Activated T-cell treated with anti-CD3 and anti-CD28 coated beads, Interleukin-2, amount 50 U/mL, for 4 hours (primary cell): ENCODE measurements at regions not wholly inside any gene's neighbourhood (a gene's known extent, or its start where the extent isn't known, plus 50 kb on each side); places are given as distances from the start of the nearest gene placed in this dataset.

Source experiments
- ATAC-seq, 2 donors: fragments of 200-7000 bp; cut with Tn5 transposase; one replicate each; pipeline ENCODE4 v1.10.0; 2021
- DNase-seq: peaks from one replicate; pipeline ENCODE4 v3.0.0-alpha.2; 2020
- H3K27me3 Mint-ChIP-seq: one replicate; pipeline ENCODE4 v1.8.0; 2021; ENCODE audit warnings: low read depth, mixed read lengths
- H3K36me3 Mint-ChIP-seq: one replicate; pipeline ENCODE4 v1.8.0; 2022; ENCODE audit warnings: mixed read lengths; ENCODE audit not compliant: insufficient read depth
- H3K4me1 Mint-ChIP-seq: one replicate; pipeline ENCODE4 v1.8.0; 2021; ENCODE audit warnings: low read depth, mixed read lengths
- H3K4me3 Mint-ChIP-seq: one replicate; pipeline ENCODE4 v1.8.0; 2021; ENCODE audit warnings: mild to moderate bottlenecking, moderate library complexity, mixed read lengths
- H3K9me3 Mint-ChIP-seq: one replicate; pipeline ENCODE4 v1.8.0; 2021; ENCODE audit warnings: mixed read lengths

GRCh38 chr2:37782721-37783371, 111.4 kb upstream of the CDC42EP3 start:
- DNase-seq (no peak), ATAC-seq (no peak)
- Mint-ChIP-seq H3K36me3 (peaks cover 2% of the 10 kb centered on the region), H3K4me3 (no peak overlapping the region), H3K27me3 (no peaks in the 10 kb centered on the region), H3K4me1 (no peaks in the 10 kb centered on the region), H3K9me3 (peaks cover 7% of the 10 kb centered on the region)

GRCh38 chr2:37783545-37783944, 112.1 kb upstream of the CDC42EP3 start:
- H3K27me3 Mint-ChIP-seq = no peaks in the 10 kb centered on the region
- DNase-seq = no peak

GRCh38 chr2:37784071-37784758, 112.8 kb upstream of the CDC42EP3 start:
- Mint-ChIP-seq H3K4me3 (no peak overlapping the region), H3K36me3 (peaks cover 9% of the 10 kb centered on the region), H3K27me3 (no peaks in the 10 kb centered on the region), H3K9me3 (peaks cover 20% of the 10 kb centered on the region), H3K4me1 (no peaks in the 10 kb centered on the region)
- ATAC-seq (no peak), DNase-seq (no peak)

More at GRCh38 chr2:37783545-37783944, 112.1 kb upstream of the CDC42EP3 start:
- no peak for ATAC-seq
- peaks cover 4% of the 10 kb centered on the region for H3K36me3 Mint-ChIP-seq
- no peaks in the 10 kb centered on the region for H3K4me1 Mint-ChIP-seq
- H3K4me3 Mint-ChIP-seq = no peak overlapping the region
- H3K9me3 Mint-ChIP-seq = peaks cover 13% of the 10 kb centered on the region

- Mint-ChIP-seq H3K27me3 (no peaks in the 10 kb centered on the region), H3K36me3 (peaks cover 9% of the 10 kb centered on the region), H3K4me1 (no peaks in the 10 kb centered on the region), H3K4me3 (no peak overlapping the region), H3K9me3 (peaks cover 25% of the 10 kb centered on the region)
- DNase-seq = no peak
- ATAC-seq = no peak
Observed at GRCh38 chr2:37784759-37785149, 113.3 kb upstream of the CDC42EP3 start.

GRCh38 chr2:37786191-37786698, 114.8 kb upstream of the CDC42EP3 start:
- Mint-ChIP-seq H3K27me3 (no peaks in the 10 kb centered on the region), H3K36me3 (peaks cover 9% of the 10 kb centered on the region), H3K9me3 (peaks cover 26% of the 10 kb centered on the region), H3K4me3 (no peak overlapping the region), H3K4me1 (no peaks in the 10 kb centered on the region)
- ATAC-seq (no peak), DNase-seq (no peak)

GRCh38 chr2:37786854-37787253, 115.4 kb upstream of the CDC42EP3 start:
- Mint-ChIP-seq H3K27me3 (no peaks in the 10 kb centered on the region), H3K9me3 (peaks cover 26% of the 10 kb centered on the region), H3K36me3 (peaks cover 9% of the 10 kb centered on the region), H3K4me1 (no peaks in the 10 kb centered on the region), H3K4me3 (no peak overlapping the region)
- DNase-seq = no peak
- ATAC-seq = no peak

- H3K4me3 Mint-ChIP-seq = no peak overlapping the region
- H3K9me3 Mint-ChIP-seq = peaks cover 26% of the 10 kb centered on the region
- ATAC-seq = no peak
- no peaks in the 10 kb centered on the region for H3K4me1 Mint-ChIP-seq
- peaks cover 9% of the 10 kb centered on the region for H3K36me3 Mint-ChIP-seq
- H3K27me3 Mint-ChIP-seq = no peaks in the 10 kb centered on the region
- DNase-seq = no peak
Observed at GRCh38 chr2:37788602-37789209, 117.3 kb upstream of the CDC42EP3 start.

GRCh38 chr2:37790019-37790418, 118.6 kb upstream of the CDC42EP3 start:
- Mint-ChIP-seq H3K4me1 (no peaks in the 10 kb centered on the region), H3K4me3 (no peak overlapping the region), H3K36me3 (peaks cover 9% of the 10 kb centered on the region), H3K27me3 (no peaks in the 10 kb centered on the region), H3K9me3 (peaks cover 26% of the 10 kb centered on the region)
- ATAC-seq (no peak), DNase-seq (no peak)

- no peak overlapping the region for H3K4me3 Mint-ChIP-seq
- H3K9me3 Mint-ChIP-seq = peaks cover 26% of the 10 kb centered on the region
- DNase-seq (no peak), ATAC-seq (no peak)
- no peaks in the 10 kb centered on the region for H3K27me3 Mint-ChIP-seq
- H3K4me1 Mint-ChIP-seq = no peaks in the 10 kb centered on the region
- peaks cover 9% of the 10 kb centered on the region for H3K36me3 Mint-ChIP-seq
Observed at GRCh38 chr2:37790462-37790861, 119.0 kb upstream of the CDC42EP3 start.

- H3K4me1 Mint-ChIP-seq = peaks cover under 1% of the 10 kb centered on the region
- ATAC-seq (no peak), DNase-seq (no peak)
- peaks cover 7% of the 10 kb centered on the region for H3K36me3 Mint-ChIP-seq
- no peaks in the 10 kb centered on the region for H3K27me3 Mint-ChIP-seq
- no peak overlapping the region for H3K4me3 Mint-ChIP-seq
- peaks cover 22% of the 10 kb centered on the region for H3K9me3 Mint-ChIP-seq
Observed at GRCh38 chr2:37792366-37792765, 120.9 kb upstream of the CDC42EP3 start.

- Mint-ChIP-seq H3K4me1 (peaks cover 1% of the 10 kb centered on the region), H3K9me3 (peaks cover 19% of the 10 kb centered on the region), H3K36me3 (peaks cover 6% of the 10 kb centered on the region), H3K27me3 (no peaks in the 10 kb centered on the region), H3K4me3 (no peak overlapping the region)
- DNase-seq (no peak), ATAC-seq (no peak)
Observed at GRCh38 chr2:37793004-37793403, 121.6 kb upstream of the CDC42EP3 start.

- Mint-ChIP-seq H3K27me3 (no peaks in the 10 kb centered on the region), H3K4me1 (peaks cover 1% of the 10 kb centered on the region), H3K4me3 (no peak overlapping the region), H3K9me3 (peaks cover 1% of the 10 kb centered on the region), H3K36me3 (no peaks in the 10 kb centered on the region)
- DNase-seq = no peak
- ATAC-seq = no peak
Observed at GRCh38 chr2:37794717-37795116, 123.3 kb upstream of the CDC42EP3 start.

GRCh38 chr2:37795456-37795855, 124.0 kb upstream of the CDC42EP3 start:
- no peak for DNase-seq
- Mint-ChIP-seq H3K4me3 (no peak overlapping the region), H3K4me1 (peaks cover 1% of the 10 kb centered on the region), H3K9me3 (no peaks in the 10 kb centered on the region), H3K27me3 (no peaks in the 10 kb centered on the region), H3K36me3 (no peaks in the 10 kb centered on the region)
- no peak for ATAC-seq

- H3K27me3 Mint-ChIP-seq = no peaks in the 10 kb centered on the region
- no peaks in the 10 kb centered on the region for H3K36me3 Mint-ChIP-seq
- DNase-seq (no peak), ATAC-seq (no peak)
- H3K9me3 Mint-ChIP-seq = no peaks in the 10 kb centered on the region
- H3K4me1 Mint-ChIP-seq = peaks cover 1% of the 10 kb centered on the region
- H3K4me3 Mint-ChIP-seq = no peak overlapping the region
Observed at GRCh38 chr2:37795938-37796337, 124.5 kb upstream of the CDC42EP3 start.

- no peak overlapping the region for H3K4me3 Mint-ChIP-seq
- H3K27me3 Mint-ChIP-seq = no peaks in the 10 kb centered on the region
- DNase-seq (no peak), ATAC-seq (no peak)
- no peaks in the 10 kb centered on the region for H3K9me3 Mint-ChIP-seq
- H3K4me1 Mint-ChIP-seq = peaks cover 1% of the 10 kb centered on the region
- no peaks in the 10 kb centered on the region for H3K36me3 Mint-ChIP-seq
Observed at GRCh38 chr2:37796481-37796880, 125.0 kb upstream of the CDC42EP3 start.
